Sigmoid colon (tissue), 6 donors: ENCODE measurements at regions not wholly inside any gene's neighbourhood (a gene's known extent, or its start where the extent isn't known, plus 50 kb on each side); places are given as distances from the start of the nearest gene placed in this dataset.

Experiments used
- DNase-seq: peaks from one replicate; pipeline ENCODE4 v3.0.0-alpha.2; 2019
- H3K27ac ChIP-seq, 4 donors: fragments of 200-600 bp; sonication (generic); one replicate each; pipeline ENCODE4 v1.5.1; 2016 to 2019; ENCODE audit warnings: mild to moderate bottlenecking in 1 of 4
- H3K27me3 ChIP-seq, 3 donors: fragments of 200-600 bp; sonication (generic); one replicate each; pipeline ENCODE4 v1.5.1; 2019; ENCODE audit warnings: mild to moderate bottlenecking in 1 of 3
- H3K36me3 ChIP-seq, 4 donors: fragments of 200-600 bp; sonication (generic); one replicate each; pipeline ENCODE4 v1.5.1; 2016 to 2019
- H3K4me1 ChIP-seq, 4 donors: fragments of 200-600 bp; sonication (generic); one replicate each; pipeline ENCODE4 v1.5.1; 2017 to 2019
- H3K4me3 ChIP-seq, 4 donors: fragments of 200-600 bp; sonication (generic); one replicate each; pipeline ENCODE4 v1.5.1; 2017 to 2019; ENCODE audit warnings: mild to moderate bottlenecking in 2 of 4, moderate library complexity in 1 of 4
- H3K9me3 ChIP-seq, 4 donors: fragments of 200-600 bp in 3 of 4; sonication (generic) in 3 of 4; one replicate each; pipeline versions ENCODE4 v1.5.1 to v1.6.1; 2013 to 2019
- CTCF ChIP-seq, 4 experiments: fragments of 450-650 bp in 3 of 4; fragments of 200-600 bp in 1 of 4; IDR thresholded peaks; one replicate each; pipeline ENCODE4 v1.5.1; 2016 to 2019; ENCODE audit warnings: antibody characterized with exemption in 4 of 4, mild to moderate bottlenecking in 3 of 4, moderate library complexity in 2 of 4
- EP300 ChIP-seq, 4 donors: sonication (generic); formaldehyde crosslinking; IDR thresholded peaks; one replicate each; pipeline ENCODE4 v1.6.1; 2017; ENCODE audit warnings: antibody characterized with exemption in 4 of 4
- POLR2A ChIP-seq, 2 donors: fragments of 450-650 bp; IDR thresholded peaks; one replicate each; pipeline ENCODE4 v1.6.1; 2016; ENCODE audit warnings: antibody characterized with exemption in 2 of 2, mild to moderate bottlenecking in 2 of 2, moderate library complexity in 2 of 2
- POLR2AphosphoS5 ChIP-seq, 4 donors: sonication (generic); formaldehyde crosslinking; IDR thresholded peaks; one replicate each; pipeline ENCODE4 v1.6.1; 2017; ENCODE audit warnings: antibody characterized with exemption in 4 of 4
- WGBS, 2 donors: extraction: QIAGEN DNeasy Blood & Tissue Kit; methylation state at CpG; one replicate each; pipeline ENCODE4 v1.1.7; 2013; 5-methylcytosine and 5-hydroxymethylcytosine counted together
- intact Hi-C: fragments of 100-400 bp; cut with DNase I; formaldehyde crosslinking; loops from one replicate; pipeline ENCODE4 v1.15.1; 2023
- donor health status: healthy with polysubstance abuse.
- donor health status: healthy.

DNA sequence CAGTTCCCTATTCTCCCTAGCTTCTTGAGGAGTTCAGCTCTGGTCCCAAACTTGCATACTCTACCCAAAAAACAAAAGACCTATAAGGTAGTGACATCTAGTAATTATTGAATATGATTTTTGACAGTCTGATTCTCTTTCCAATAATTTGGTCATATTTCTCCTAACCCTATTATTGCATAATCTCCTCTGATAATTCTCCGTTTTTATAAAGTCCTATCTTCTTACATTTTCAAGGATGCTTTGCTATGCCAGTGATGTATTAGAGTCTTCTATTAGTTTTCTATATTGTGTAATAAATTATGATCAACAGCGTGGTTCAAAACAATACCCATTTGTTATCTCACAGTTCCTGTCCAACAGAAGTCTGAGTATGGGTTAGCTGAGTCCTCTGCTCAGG, 426.3 kb downstream of the BCL11A start:
- H3K36me3 ChIP-seq: no peaks in the 10 kb centered on the region
- TF ChIP-seq POLR2A (IDR thresholded peaks at IDR 0.05) (no peak), EP300 (IDR thresholded peaks at IDR 0.05) (no peak)
- no peaks in the 10 kb centered on the region for H3K9me3 ChIP-seq
- H3K27ac ChIP-seq: no peak overlapping the region
- no peaks in the 10 kb centered on the region for H3K4me1 ChIP-seq
- intact Hi-C loops: no loop called here
- H3K4me3 ChIP-seq: no peak overlapping the region
- no peak for DNase-seq
- H3K27me3 ChIP-seq: no peaks in the 10 kb centered on the region
- 91 to 92% methylated on average over 2 of the region's 2 CpGs for WGBS, 2 donors

- H3K27ac ChIP-seq: no peak overlapping the region
- H3K4me1 ChIP-seq: no peaks in the 10 kb centered on the region
- H3K4me3 ChIP-seq: no peak overlapping the region
- intact Hi-C loops: no loop called here
- 72 to 74% methylated on average over 8 of the region's 8 CpGs for WGBS, 2 donors
- H3K27me3 ChIP-seq: no peaks in the 10 kb centered on the region
- TF ChIP-seq EP300 (IDR thresholded peaks at IDR 0.05): no peak
- no peak for TF ChIP-seq POLR2A (IDR thresholded peaks at IDR 0.05)
- no peak for TF ChIP-seq CTCF (IDR thresholded peaks at IDR 0.05)
- TF ChIP-seq POLR2AphosphoS5 (IDR thresholded peaks at IDR 0.05): no peak
- DNase-seq: no peak
- no peaks in the 10 kb centered on the region for H3K36me3 ChIP-seq
- no peaks in the 10 kb centered on the region for H3K9me3 ChIP-seq
Observed at GRCh38 chr2:60125611-60126426, 427.6 kb downstream of the BCL11A start.

DNA sequence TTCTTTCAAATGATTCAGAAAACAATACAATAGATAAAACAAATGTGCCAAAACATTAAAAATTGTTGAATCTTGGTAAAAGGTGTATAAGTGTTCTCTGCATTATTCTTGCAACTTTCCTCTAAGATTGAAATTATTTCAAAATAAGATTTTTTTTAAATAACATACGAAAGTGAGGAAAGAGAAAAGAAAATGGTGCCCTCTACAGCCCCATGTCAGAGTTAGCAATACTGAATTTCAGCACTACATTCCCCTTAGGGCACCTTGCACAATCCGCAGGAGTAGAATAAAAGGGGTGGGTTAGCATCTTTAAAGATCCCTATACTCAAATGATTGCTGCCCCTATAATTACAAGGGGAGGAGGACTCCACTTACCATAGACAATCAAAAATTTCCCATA, 433.7 kb downstream of the BCL11A start:
- no peak for TF ChIP-seq EP300 (IDR thresholded peaks at IDR 0.05)
- no peak for TF ChIP-seq POLR2AphosphoS5 (IDR thresholded peaks at IDR 0.05)
- TF ChIP-seq CTCF (IDR thresholded peaks at IDR 0.05): no peak
- no peak for TF ChIP-seq POLR2A (IDR thresholded peaks at IDR 0.05)
- H3K4me1 ChIP-seq: no peaks in the 10 kb centered on the region
- intact Hi-C loops: no loop called here
- no peak overlapping the region for H3K27ac ChIP-seq
- no peak overlapping the region for H3K4me3 ChIP-seq
- peaks cover 0 to 5% (median 0%) of the 10 kb centered on the region in 4 donors for H3K9me3 ChIP-seq
- DNase-seq: no peak
- no peaks in the 10 kb centered on the region for H3K27me3 ChIP-seq
- H3K36me3 ChIP-seq: no peaks in the 10 kb centered on the region
- WGBS, 2 donors: 80 to 81% methylated on average over 2 of the region's 2 CpGs

- intact Hi-C loops: no loop called here
- DNase-seq: no peak
- 95 to 97% methylated on average over 1 of the region's 1 CpG for WGBS, 2 donors
Observed at GRCh38 chr2:60118917-60119316, 434.5 kb downstream of the BCL11A start.

GRCh38 chr2:60118061-60118460, 435.4 kb downstream of the BCL11A start:
- no peaks in the 10 kb centered on the region for H3K4me1 ChIP-seq
- DNase-seq: no peak
- 39 to 65% methylated on average over 1 of the region's 1 CpG for WGBS, 2 donors
- H3K4me3 ChIP-seq: no peak overlapping the region
- intact Hi-C loops: no loop called here
- H3K36me3 ChIP-seq: no peaks in the 10 kb centered on the region
- no peaks in the 10 kb centered on the region for H3K27me3 ChIP-seq
- no peak for TF ChIP-seq POLR2A (IDR thresholded peaks at IDR 0.05)
- no peak for TF ChIP-seq POLR2AphosphoS5 (IDR thresholded peaks at IDR 0.05)
- no peak overlapping the region for H3K27ac ChIP-seq
- H3K9me3 ChIP-seq: peaks cover 0 to 5% (median 0%) of the 10 kb centered on the region in 4 donors

More at GRCh38 chr2:60118917-60119316, 434.5 kb downstream of the BCL11A start:
- Histone ChIP-seq H3K4me3 (no peak overlapping the region), H3K36me3 (no peaks in the 10 kb centered on the region), H3K27me3 (no peaks in the 10 kb centered on the region), H3K27ac (no peak overlapping the region), H3K4me1 (no peaks in the 10 kb centered on the region), H3K9me3 (peaks cover 0 to 5% (median 0%) of the 10 kb centered on the region in 4 donors)
- TF ChIP-seq POLR2AphosphoS5 (IDR thresholded peaks at IDR 0.05) (no peak), CTCF (IDR thresholded peaks at IDR 0.05) (no peak), POLR2A (IDR thresholded peaks at IDR 0.05) (no peak), EP300 (IDR thresholded peaks at IDR 0.05) (no peak)
